Activated CD4-positive, alpha-beta T cell treated with anti-CD3 and anti-CD28 coated beads for 36 hours (primary cell): ENCODE measurements at regions not wholly inside any gene's neighbourhood (a gene's known extent, or its start where the extent isn't known, plus 50 kb on each side); places are given as distances from the start of the nearest gene placed in this dataset.
A peak's percentile ranks its signal among the peaks of the same experiment; 100 is the strongest.

Experiments used
- ATAC-seq: fragments of 200-7000 bp; cut with Tn5 transposase; one replicate; pipeline ENCODE4 v1.10.0; 2021; ENCODE audit warnings: mild to moderate bottlenecking, moderate library complexity
- CTCF ChIA-PET: fragments of 350-600 bp; sonication (Branson Sonifier 250); formaldehyde crosslinking; loops from one replicate; lab custom pipeline; 2021; ENCODE audit warnings: antibody characterized with exemption; lab: Charles Lee
- POLR2A ChIA-PET: fragments of 350-600 bp; sonication (Branson Sonifier 250); formaldehyde crosslinking; loops from one replicate; lab custom pipeline; 2021; ENCODE audit warnings: antibody characterized with exemption, inconsistent platforms; lab: Charles Lee
- DNase-seq: peaks from one replicate; pipeline ENCODE4 v3.0.0-alpha.2; 2020
- H3K27ac Mint-ChIP-seq: one replicate; pipeline ENCODE4 v1.8.0; 2021; ENCODE audit warnings: mixed read lengths
- H3K27me3 Mint-ChIP-seq: one replicate; pipeline ENCODE4 v1.8.0; 2021; ENCODE audit warnings: mixed read lengths
- H3K36me3 Mint-ChIP-seq: one replicate; pipeline ENCODE4 v1.8.0; 2021; ENCODE audit warnings: low read depth, mixed read lengths
- H3K4me1 Mint-ChIP-seq: one replicate; pipeline ENCODE4 v1.8.0; 2021; ENCODE audit warnings: mixed read lengths
- H3K4me3 Mint-ChIP-seq: one replicate; pipeline ENCODE4 v1.8.0; 2021; ENCODE audit warnings: mild to moderate bottlenecking, moderate library complexity, mixed read lengths
- H3K9me3 Mint-ChIP-seq: one replicate; pipeline ENCODE4 v1.8.0; 2021; ENCODE audit warnings: low read depth, mixed read lengths
- intact Hi-C, 2 experiments: fragments of 100-400 bp; cut with DNase I in 1 of 2; cut with micrococcal nuclease in 1 of 2; formaldehyde crosslinking; loops; one replicate each; pipeline versions ENCODE4 v1.14.2 to v1.15.1; 2022 to 2024; cut with DNase I, micrococcal nuclease

DNA sequence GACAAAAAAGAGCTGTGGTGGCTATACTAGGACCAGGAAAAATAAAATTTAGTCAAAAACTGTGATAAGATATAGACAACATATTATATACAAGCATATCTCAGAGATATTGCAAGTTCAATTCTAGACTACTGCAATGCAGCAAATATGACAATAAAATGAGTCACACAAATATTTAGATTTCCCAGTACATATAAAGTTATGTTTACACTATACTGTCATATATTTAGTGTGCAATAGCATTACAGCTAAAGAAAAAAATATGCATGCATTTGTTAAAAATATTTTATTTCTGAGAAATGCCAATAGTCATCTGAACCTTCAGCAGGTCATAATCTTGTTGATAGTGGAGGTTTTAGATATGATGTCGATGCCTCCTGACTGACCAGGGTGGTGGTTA lies 72.1 kb downstream of the AKR1C4 start:
- ATAC-seq (no peak), DNase-seq (no peak)
- peaks cover 3% of the 10 kb centered on the region for H3K27me3 Mint-ChIP-seq
- intact Hi-C loops, result no loop called here
- H3K27ac Mint-ChIP-seq, result no peak overlapping the region
- H3K4me1 Mint-ChIP-seq, result no peaks in the 10 kb centered on the region
- ChIA-PET POLR2A (no interaction called here), CTCF (no interaction called here)
- H3K9me3 Mint-ChIP-seq, result peaks cover 10% of the 10 kb centered on the region
- H3K36me3 Mint-ChIP-seq, result peaks cover 6% of the 10 kb centered on the region
- H3K4me3 Mint-ChIP-seq, result no peak overlapping the region

DNA sequence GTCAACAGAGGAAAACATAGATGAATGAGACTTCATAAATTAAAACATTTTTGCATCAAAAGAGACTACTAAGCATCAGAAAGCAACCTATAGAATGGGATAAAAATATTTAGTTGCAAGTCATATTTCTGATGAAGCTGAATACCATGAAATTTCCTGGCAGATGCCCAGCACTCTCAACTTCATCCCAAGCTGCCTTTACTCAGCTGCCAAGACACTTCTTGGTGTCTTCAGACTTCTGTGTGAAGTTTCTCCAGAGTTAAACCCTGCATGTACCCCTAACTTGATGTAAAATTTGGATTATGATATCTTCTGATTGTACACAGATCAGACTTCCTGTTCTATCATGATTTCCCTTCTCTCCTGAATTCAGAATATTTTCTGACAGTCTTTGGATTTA lies 73.2 kb downstream of the AKR1C4 start:
- DNase-seq (no peak), ATAC-seq (no peak)
- ChIA-PET POLR2A (no interaction called here), CTCF (no interaction called here)
- intact Hi-C loops, result no loop called here
- Mint-ChIP-seq H3K27ac (no peak overlapping the region), H3K36me3 (peaks cover 3% of the 10 kb centered on the region), H3K27me3 (peaks cover 3% of the 10 kb centered on the region), H3K4me1 (no peaks in the 10 kb centered on the region), H3K9me3 (peaks cover 6% of the 10 kb centered on the region), H3K4me3 (no peak overlapping the region)

GRCh38 chr10:5271526-5271925 lies 74.9 kb downstream of the AKR1C4 start:
- no peak overlapping the region for H3K4me3 Mint-ChIP-seq
- intact Hi-C loops, result no loop called here
- H3K36me3 Mint-ChIP-seq, result peaks cover 3% of the 10 kb centered on the region
- CTCF ChIA-PET, result interaction anchor here (1.4 kb wide), 1 partner anchor 422 kb away, joined by 3 read pairs; no protein-coding TSS in a partner anchor
- ATAC-seq, result no peak
- POLR2A ChIA-PET, result no interaction called here
- no peaks in the 10 kb centered on the region for H3K4me1 Mint-ChIP-seq
- peaks cover 4% of the 10 kb centered on the region for H3K9me3 Mint-ChIP-seq
- no peak for DNase-seq
- H3K27me3 Mint-ChIP-seq, result peaks cover 3% of the 10 kb centered on the region
- H3K27ac Mint-ChIP-seq, result no peak overlapping the region

DNA sequence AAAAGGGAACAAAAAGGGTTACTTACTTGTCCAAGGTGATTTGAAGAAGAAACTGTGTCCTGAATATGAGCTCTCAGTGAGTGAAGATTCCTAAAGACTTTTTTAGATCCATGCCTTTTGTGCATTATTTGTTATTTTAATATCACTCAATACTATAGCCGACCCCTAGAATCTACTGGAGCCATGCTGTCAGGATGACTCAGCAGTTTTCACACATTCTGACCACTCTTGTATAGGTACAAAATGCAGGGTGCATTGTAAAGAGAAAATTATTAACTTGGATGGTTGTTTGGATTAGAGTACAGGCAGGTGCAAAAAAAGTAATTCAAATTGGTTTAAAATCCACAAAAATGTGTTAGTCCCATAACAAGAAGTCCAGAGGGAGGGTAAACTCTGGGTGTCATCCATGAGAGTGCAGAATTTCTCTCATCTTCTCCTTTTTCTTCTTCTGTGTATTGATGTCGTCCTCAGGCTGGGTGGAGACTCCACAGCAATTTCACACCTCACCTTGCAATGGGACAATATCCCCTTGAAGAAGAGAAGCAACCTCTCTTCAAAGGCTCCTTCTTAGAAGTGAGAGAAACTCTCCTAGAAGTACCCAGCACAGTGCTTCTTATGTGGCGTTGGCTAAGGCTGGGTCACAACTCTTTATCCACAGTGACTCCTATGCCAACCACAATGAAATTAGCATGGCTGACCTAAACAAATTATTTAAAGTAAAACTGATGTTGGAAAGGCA lies 75.6 kb downstream of the AKR1C4 start:
- Mint-ChIP-seq H3K4me1 (no peaks in the 10 kb centered on the region), H3K27me3 (no peaks in the 10 kb centered on the region), H3K27ac (no peak overlapping the region), H3K4me3 (no peak overlapping the region), H3K9me3 (no peaks in the 10 kb centered on the region), H3K36me3 (no peaks in the 10 kb centered on the region)
- intact Hi-C loops, result no loop called here
- no peak for DNase-seq
- ChIA-PET POLR2A (no interaction called here), CTCF (interaction anchor here (1.4 kb wide), 1 partner anchor 423 kb away, joined by 3 read pairs; no protein-coding TSS in a partner anchor)
- no peak for ATAC-seq

- POLR2A ChIA-PET, result no interaction called here
- peaks cover 2% of the 10 kb centered on the region for H3K27me3 Mint-ChIP-seq
- H3K9me3 Mint-ChIP-seq, result no peaks in the 10 kb centered on the region
- DNase-seq, result no peak
- no peak overlapping the region for H3K4me3 Mint-ChIP-seq
- ATAC-seq, result no peak
- H3K27ac Mint-ChIP-seq, result no peak overlapping the region
- H3K36me3 Mint-ChIP-seq, result no peaks in the 10 kb centered on the region
- no peaks in the 10 kb centered on the region for H3K4me1 Mint-ChIP-seq
- CTCF ChIA-PET, result interaction anchor here (1.2 kb wide), 1 partner anchor 436 kb away, joined by 3 read pairs; no protein-coding TSS in a partner anchor
- intact Hi-C loops, result no loop called here
Observed at GRCh38 chr10:5274795-5275194, 78.2 kb downstream of the AKR1C4 start.

GRCh38 chr10:5281356-5281755 lies 83.4 kb upstream of the UCN3 start:
- Mint-ChIP-seq H3K27ac (no peak overlapping the region), H3K4me3 (no peak overlapping the region)
- DNase-seq, result no peak

GRCh38 chr10:5282137-5282536 lies 82.6 kb upstream of the UCN3 start:
- Mint-ChIP-seq H3K4me1 (peaks cover 21% of the 10 kb centered on the region), H3K36me3 (no peaks in the 10 kb centered on the region)

More at GRCh38 chr10:5281356-5281755, 83.4 kb upstream of the UCN3 start:
- Mint-ChIP-seq H3K9me3 (no peaks in the 10 kb centered on the region), H3K27me3 (peaks cover 7% of the 10 kb centered on the region), H3K36me3 (no peaks in the 10 kb centered on the region), H3K4me1 (peaks cover 21% of the 10 kb centered on the region)
- no peak for ATAC-seq
- intact Hi-C loops, result loop anchor here (5.0 to 10.0 kb wide), 2 partner anchors 341 to 467 kb away; no protein-coding TSS in a partner anchor
- POLR2A ChIA-PET, result no interaction called here
- CTCF ChIA-PET, result interaction anchor here (1.3 to 4.7 kb wide), 2 partner anchors 190 to 432 kb away, joined by 3 to 37 read pairs; no protein-coding TSS in a partner anchor

GRCh38 chr10:5283305-5284158 lies 81.2 kb upstream of the UCN3 start:
- no peaks in the 10 kb centered on the region for H3K9me3 Mint-ChIP-seq
- POLR2A ChIA-PET, result no interaction called here
- H3K4me1 Mint-ChIP-seq, result peaks cover 21% of the 10 kb centered on the region
- no peak overlapping the region for H3K4me3 Mint-ChIP-seq
- no peaks in the 10 kb centered on the region for H3K36me3 Mint-ChIP-seq
- intact Hi-C loops, result loop anchor here (1.0 to 10.0 kb wide), 5 partner anchors 189 to 469 kb away; partner anchors contain the start of gene AKR1C3 (in 1 of the 2)
- CTCF ChIA-PET, result interaction anchor here (0.6 to 4.7 kb wide), 12 partner anchors 10 to 562 kb away, joined by 3 to 37 read pairs (median 3); no protein-coding TSS in a partner anchor
- H3K27me3 Mint-ChIP-seq, result peaks cover 7% of the 10 kb centered on the region
- peak overlapping the region; percentile 74 for H3K27ac Mint-ChIP-seq
- DNase-seq, result peak; percentile 78
- ATAC-seq, result peak; percentile 83

More at GRCh38 chr10:5282137-5282536, 82.6 kb upstream of the UCN3 start:
- Mint-ChIP-seq H3K27me3 (peaks cover 7% of the 10 kb centered on the region), H3K27ac (no peak overlapping the region), H3K9me3 (no peaks in the 10 kb centered on the region), H3K4me3 (no peak overlapping the region)
- ChIA-PET POLR2A (no interaction called here), CTCF (interaction anchor here (1.3 to 4.7 kb wide), 3 partner anchors 27 to 432 kb away, joined by 3 to 37 read pairs (median 5); no protein-coding TSS in a partner anchor)
- intact Hi-C loops, result loop anchor here (5.0 to 10.0 kb wide), 2 partner anchors 340 to 467 kb away; no protein-coding TSS in a partner anchor
- ATAC-seq (no peak), DNase-seq (no peak)

DNA sequence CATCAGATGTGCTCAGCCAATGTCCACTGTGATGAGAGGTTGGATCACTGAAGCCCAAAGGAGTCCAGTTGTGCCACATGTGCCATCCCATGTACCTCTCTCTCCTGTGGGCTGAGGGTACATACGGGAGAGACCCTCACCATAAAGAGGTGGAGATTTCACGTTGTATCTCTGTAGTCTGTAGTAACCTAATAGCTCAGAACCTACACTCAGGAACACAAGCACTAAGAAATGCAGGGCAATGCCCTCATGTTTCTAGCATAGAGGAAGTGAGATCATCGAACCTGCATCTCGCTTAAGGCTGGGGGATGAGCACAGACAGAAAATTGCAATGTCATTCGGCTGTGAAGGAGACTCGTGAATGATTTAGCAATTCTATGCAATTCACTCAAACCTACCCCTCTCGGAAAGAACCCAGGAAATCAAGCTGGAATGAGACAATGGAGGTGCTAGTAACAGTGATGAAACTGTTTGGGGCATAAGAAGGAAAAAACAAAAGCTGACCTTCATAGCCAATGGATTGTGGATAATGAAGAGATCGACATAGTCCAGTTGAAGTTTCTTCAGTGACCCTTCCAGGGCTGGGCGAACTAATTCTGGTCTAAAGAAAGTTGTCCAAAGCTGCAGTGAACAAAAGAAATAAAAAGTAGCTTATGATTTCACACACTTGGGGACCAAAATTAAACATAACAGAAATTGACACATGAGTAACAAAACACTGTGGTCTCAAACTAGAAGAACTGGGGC lies 80.3 kb upstream of the UCN3 start:
- peak; percentile 33 for DNase-seq
- POLR2A ChIA-PET, result no interaction called here

GRCh38 chr10:5285186-5285585 lies 79.6 kb upstream of the UCN3 start:
- DNase-seq (no peak), ATAC-seq (no peak)
- CTCF ChIA-PET, result interaction anchor here (0.8 to 4.7 kb wide), 4 partner anchors 95 to 470 kb away, joined by 3 to 37 read pairs (median 4); no protein-coding TSS in a partner anchor
- Mint-ChIP-seq H3K4me3 (no peak overlapping the region), H3K27me3 (peaks cover 2% of the 10 kb centered on the region), H3K4me1 (peaks cover 22% of the 10 kb centered on the region), H3K27ac (no peak overlapping the region), H3K36me3 (no peaks in the 10 kb centered on the region), H3K9me3 (peaks cover 2% of the 10 kb centered on the region)
- POLR2A ChIA-PET, result no interaction called here
- intact Hi-C loops, result loop anchor here in 1 of 2 experiments (10.0 kb wide), 1 partner anchor 470 kb away; no protein-coding TSS in a partner anchor

More for the DNA sequence above, 80.3 kb upstream of the UCN3 start:
- peak overlapping the region; percentile 74 for H3K27ac Mint-ChIP-seq
- peak; percentile 83 for ATAC-seq
- CTCF ChIA-PET, result interaction anchor here (0.6 to 4.7 kb wide), 9 partner anchors 9 to 563 kb away, joined by 3 to 37 read pairs (median 4); no protein-coding TSS in a partner anchor
- H3K4me3 Mint-ChIP-seq, result no peak overlapping the region
- intact Hi-C loops, result loop anchor here (5.0 to 10.0 kb wide), 2 partner anchors 338 to 470 kb away; no protein-coding TSS in a partner anchor
- H3K4me1 Mint-ChIP-seq, result peaks cover 21% of the 10 kb centered on the region
- no peaks in the 10 kb centered on the region for H3K36me3 Mint-ChIP-seq
- H3K9me3 Mint-ChIP-seq, result peaks cover under 1% of the 10 kb centered on the region
- peaks cover 5% of the 10 kb centered on the region for H3K27me3 Mint-ChIP-seq
